ENCODE measurements at regions not wholly inside any gene's neighbourhood (a gene's known extent, or its start where the extent isn't known, plus 50 kb on each side); places are given as distances from the start of the nearest gene placed in this dataset.

- TF ChIP-seq POLR2AphosphoS5 (IDR thresholded peaks at IDR 0.05; ENCODE audit: borderline replicate concordance, low read depth, low read length) (no peak), EZH2 (IDR thresholded peaks at IDR 0.05) (no peak), FOXP2 (optimal IDR thresholded peaks at IDR 0.05; ENCODE audit: control extremely low read depth, extremely low read length, insufficient read depth) (no peak)
These were observed 176.3 kb upstream of the C1orf174 start for GRCh38 chr1:4076346-4076745.
